Neural cell (in vitro differentiated cells): ENCODE measurements at regions not wholly inside any gene's neighbourhood (a gene's known extent, or its start where the extent isn't known, plus 50 kb on each side); places are given as distances from the start of the nearest gene placed in this dataset.

Source experiments
- H2AFZ ChIP-seq: fragments of 200-600, 300-800 bp; sonication (generic), shearing (Covaris generic); 2 replicates; pipeline ENCODE4 v1.6.0; 2014; ENCODE audit warnings: low read depth, mild to moderate bottlenecking, antibody characterized with exemption, low read length, moderate library complexity
- H3F3A ChIP-seq: fragments of 200-600 bp; shearing (Covaris generic); 2 replicates; pipeline ENCODE4 v1.6.1; 2016; ENCODE audit warnings: mild to moderate bottlenecking, moderate library complexity, mixed read lengths, antibody characterized with exemption, low read length; ENCODE audit not compliant: insufficient read depth, poor library complexity, severe bottlenecking
- H3K27ac ChIP-seq: fragments of 200-600, 300-800 bp; sonication (generic), shearing (Covaris generic); 2 replicates; pipeline ENCODE4 v1.5.1; 2014; ENCODE audit warnings: mild to moderate bottlenecking, low read length, moderate library complexity
- H3K27me3 ChIP-seq: fragments of 300-800, 200-600 bp; sonication (generic), shearing (Covaris generic); 2 replicates; pipeline ENCODE4 v1.6.0; 2014; ENCODE audit warnings: mild to moderate bottlenecking, low read depth, low read length, moderate library complexity; ENCODE audit not compliant: insufficient read depth
- H3K36me3 ChIP-seq: fragments of 300-800, 200-600 bp; sonication (generic), shearing (Covaris generic); 2 replicates; pipeline ENCODE4 v1.5.1; 2014; ENCODE audit warnings: mild to moderate bottlenecking, antibody characterized with exemption, low read length, moderate library complexity; ENCODE audit not compliant: insufficient read depth
- H3K4me2 ChIP-seq: fragments of 300-800, 200-600 bp; sonication (generic), shearing (Covaris generic); 2 replicates; pipeline ENCODE4 v1.6.0; 2014; ENCODE audit warnings: mild to moderate bottlenecking, low read length
- H3K4me3 ChIP-seq: fragments of 300-800, 200-600 bp; sonication (generic), shearing (Covaris generic); 2 replicates; pipeline ENCODE4 v1.5.1; 2014; ENCODE audit warnings: mild to moderate bottlenecking, low read length, moderate library complexity
- H3K79me2 ChIP-seq: fragments of 200-600 bp; shearing (Covaris generic); replicated peaks from 2 replicates; pipeline ENCODE4 v1.6.0; 2014; ENCODE audit warnings: mild to moderate bottlenecking, low read length, moderate library complexity; ENCODE audit not compliant: insufficient read depth
- H3K9ac ChIP-seq: fragments of 300-800, 200-600 bp; sonication (generic), shearing (Covaris generic); 2 replicates; pipeline ENCODE4 v1.6.1; 2016; ENCODE audit warnings: mild to moderate bottlenecking, low read length, mixed read lengths
- H3K9me2 ChIP-seq: fragments of 200-600 bp; shearing (Covaris generic); 2 replicates; pipeline ENCODE4 v1.6.1; 2016; ENCODE audit warnings: mild to moderate bottlenecking, low read length, mixed read lengths; ENCODE audit not compliant: insufficient read depth
- H3K9me3 ChIP-seq: fragments of 200-600, 300-800 bp; sonication (generic), shearing (Covaris generic); 2 replicates; pipeline ENCODE4 v1.6.1; 2016; ENCODE audit warnings: mild to moderate bottlenecking, mixed run types, low read length, moderate library complexity, mixed read lengths
- H4K20me1 ChIP-seq: fragments of 200-600 bp; shearing (Covaris generic); 2 replicates; pipeline ENCODE4 v1.6.1; 2016; ENCODE audit warnings: mild to moderate bottlenecking, mixed run types; ENCODE audit not compliant: insufficient read depth
- CTCF ChIP-seq: fragments of 450-650 bp; IDR thresholded peaks from 2 replicates; pipeline ENCODE4 v1.5.1; 2014; ENCODE audit warnings: antibody characterized with exemption, mild to moderate bottlenecking, moderate library complexity; ENCODE audit not compliant: poor library complexity, severe bottlenecking
- EP300 ChIP-seq: fragments of 450-650 bp; conservative IDR thresholded peaks from 2 replicates; pipeline ENCODE4 v1.6.1; 2014; ENCODE audit warnings: antibody characterized with exemption, mild to moderate bottlenecking, moderate library complexity; ENCODE audit not compliant: poor library complexity, severe bottlenecking
- EZH2 ChIP-seq: fragments of 200-600, 300-800 bp; shearing (Covaris generic), sonication (generic); IDR thresholded peaks from 2 replicates; pipeline ENCODE4 v1.6.1; 2014; ENCODE audit warnings: antibody characterized with exemption, low read length, borderline replicate concordance, mild to moderate bottlenecking; ENCODE audit not compliant: insufficient read depth, poor library complexity, severe bottlenecking
- MXI1 ChIP-seq: fragments of 450-650 bp; conservative IDR thresholded peaks from 2 replicates; pipeline ENCODE4 v1.6.1; 2014; ENCODE audit warnings: antibody characterized with exemption, mild to moderate bottlenecking; ENCODE audit not compliant: poor library complexity, severe bottlenecking
- POLR2AphosphoS5 ChIP-seq: IDR thresholded peaks from 2 replicates; pipeline ENCODE4 v1.6.1; 2012
- RAD21 ChIP-seq: fragments of 450-650 bp; conservative IDR thresholded peaks from 2 replicates; pipeline ENCODE4 v1.6.1; 2014; ENCODE audit warnings: antibody characterized with exemption, mild to moderate bottlenecking, moderate library complexity
- REST ChIP-seq: IDR thresholded peaks from 2 replicates; pipeline ENCODE4 v1.6.1; 2012; ENCODE audit warnings: borderline replicate concordance
- SMC3 ChIP-seq: fragments of 450-650 bp; conservative IDR thresholded peaks from 2 replicates; pipeline ENCODE4 v1.6.1; 2014; ENCODE audit warnings: antibody characterized with exemption, mild to moderate bottlenecking, moderate library complexity; ENCODE audit not compliant: poor library complexity
- TAF1 ChIP-seq: IDR thresholded peaks from 2 replicates; pipeline ENCODE4 v1.6.1; 2012; ENCODE audit warnings: low read depth

GRCh38 chr13:105329359-105329758 lies 1206.1 kb downstream of the EFNB2 start:
- Histone ChIP-seq H4K20me1 (no peaks in the 10 kb centered on the region), H3K4me3 (no peak overlapping the region), H3F3A (no peaks in the 10 kb centered on the region), H3K9me3 (peaks cover 3% of the 10 kb centered on the region), H3K27me3 (no peaks in the 10 kb centered on the region), H3K4me2 (no peak overlapping the region), H3K9ac (no peak overlapping the region), H3K36me3 (no peaks in the 10 kb centered on the region), H3K79me2 (no peaks in the 10 kb centered on the region), H3K9me2 (no peaks in the 10 kb centered on the region), H2AFZ (no peak overlapping the region), H3K27ac (no peak overlapping the region)
- TF ChIP-seq CTCF: no peak

DNA sequence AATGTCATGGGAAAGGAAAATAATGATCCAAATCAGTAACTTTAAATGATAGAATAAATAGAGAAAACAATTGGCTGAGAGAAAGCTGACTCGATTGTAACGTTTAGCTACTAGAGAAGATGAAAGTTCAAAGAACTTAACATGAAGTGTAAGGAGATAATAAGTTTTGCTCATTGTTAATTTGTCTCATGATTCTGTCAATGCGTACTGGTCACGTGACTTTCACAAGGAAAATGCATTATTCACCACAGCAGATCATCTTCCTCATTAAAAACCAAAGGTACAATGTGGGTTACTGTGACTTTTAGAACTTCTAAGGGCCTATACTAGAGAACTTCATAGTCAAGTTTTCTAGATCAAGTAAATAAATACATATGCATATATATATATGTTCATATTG lies 1207.2 kb downstream of the EFNB2 start:
- no peaks in the 10 kb centered on the region for H3F3A ChIP-seq
- H3K36me3 ChIP-seq: no peaks in the 10 kb centered on the region
- H3K9me3 ChIP-seq: peaks cover 3% of the 10 kb centered on the region
- H3K27me3 ChIP-seq: no peaks in the 10 kb centered on the region
- no peak overlapping the region for H3K27ac ChIP-seq
- H2AFZ ChIP-seq: no peak overlapping the region
- H3K4me2 ChIP-seq: no peak overlapping the region
- no peaks in the 10 kb centered on the region for H3K79me2 ChIP-seq
- no peak overlapping the region for H3K9ac ChIP-seq
- H4K20me1 ChIP-seq: no peaks in the 10 kb centered on the region
- no peak for TF ChIP-seq CTCF
- TF ChIP-seq SMC3: no peak
- no peak for TF ChIP-seq EP300
- no peak for TF ChIP-seq MXI1
- no peak for TF ChIP-seq RAD21
- no peak for TF ChIP-seq TAF1
- no peak for TF ChIP-seq REST
- no peak for TF ChIP-seq POLR2AphosphoS5
- TF ChIP-seq EZH2: no peak
- H3K9me2 ChIP-seq: no peaks in the 10 kb centered on the region
- no peak overlapping the region for H3K4me3 ChIP-seq
